CD4-positive, alpha-beta T cell treated with Interleukin-15 for 1 hour (primary cell): ENCODE measurements at regions not wholly inside any gene's neighbourhood (a gene's known extent, or its start where the extent isn't known, plus 50 kb on each side); places are given as distances from the start of the nearest gene placed in this dataset.

Source experiments
- DNase-seq: peaks from one replicate; pipeline ENCODE4 v3.0.0-alpha.2; 2020

- DNase-seq, result no peak
Observed at GRCh38 chr2:41967476-41968181, 80.2 kb upstream of the PKDCC start.

DNA sequence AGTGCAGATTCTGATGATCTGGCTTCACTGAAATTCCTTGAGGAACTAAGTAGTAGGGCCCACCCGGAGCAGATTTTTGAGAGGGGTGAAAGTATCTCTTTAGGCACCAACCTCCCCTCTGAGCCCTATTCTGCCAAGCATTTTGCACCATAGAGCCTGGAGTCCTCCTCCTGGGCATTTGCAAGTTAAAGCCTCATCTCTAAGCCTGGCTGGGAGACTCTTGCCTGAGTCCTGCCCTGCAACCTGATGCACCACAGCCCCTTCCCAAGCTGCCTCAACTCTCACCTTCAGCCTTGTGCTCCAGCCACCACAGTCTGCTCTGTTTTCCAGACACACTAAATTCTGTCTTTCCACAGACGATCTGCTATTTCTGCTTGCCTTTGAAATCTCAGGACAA is 79.6 kb upstream of the PKDCC start:
- DNase-seq, result no peak

GRCh38 chr2:41970988-41971660 is 76.7 kb upstream of the PKDCC start:
- no peak for DNase-seq

DNA sequence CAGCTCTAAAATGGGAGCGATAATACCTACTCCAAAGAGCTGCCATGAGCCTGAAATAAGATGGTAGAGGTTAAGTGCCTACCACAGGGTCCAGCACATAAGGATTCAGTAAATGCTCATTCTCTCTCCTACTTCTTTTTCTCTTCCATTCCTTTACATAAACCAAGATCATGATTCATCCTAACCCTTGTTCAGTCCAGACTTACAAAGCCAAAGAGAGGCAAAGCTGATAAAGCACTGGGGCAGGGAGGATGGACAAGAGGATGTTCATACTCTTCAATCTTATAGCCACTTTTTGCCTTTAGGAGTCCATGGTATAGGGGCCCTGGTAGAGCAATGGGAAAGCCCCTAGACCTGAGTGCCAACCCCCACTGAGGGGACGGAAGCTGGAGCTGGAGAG is 75.6 kb upstream of the PKDCC start:
- DNase-seq, result no peak

GRCh38 chr2:41972819-41973218 is 75.0 kb upstream of the PKDCC start:
- no peak for DNase-seq

DNA sequence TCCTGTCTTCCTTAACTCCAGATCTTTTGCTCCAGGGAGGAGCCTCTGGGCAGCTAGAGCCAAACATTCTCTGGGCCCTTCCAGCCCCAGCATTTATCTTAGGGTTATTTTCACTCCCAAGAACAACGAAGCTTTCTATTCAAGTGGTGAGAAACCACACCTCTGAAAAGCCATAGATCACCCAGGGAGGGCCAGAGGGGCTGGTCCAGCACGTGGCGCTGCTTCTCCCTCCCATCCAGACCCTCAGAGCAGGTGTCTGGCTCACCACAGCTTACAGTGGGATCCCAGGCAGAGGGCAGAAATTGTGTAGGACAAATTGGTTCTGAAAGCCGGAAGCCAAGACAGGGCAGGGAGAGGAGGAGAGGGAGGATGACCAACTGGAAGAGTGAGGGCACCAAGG is 74.0 kb upstream of the PKDCC start:
- no peak for DNase-seq

DNA sequence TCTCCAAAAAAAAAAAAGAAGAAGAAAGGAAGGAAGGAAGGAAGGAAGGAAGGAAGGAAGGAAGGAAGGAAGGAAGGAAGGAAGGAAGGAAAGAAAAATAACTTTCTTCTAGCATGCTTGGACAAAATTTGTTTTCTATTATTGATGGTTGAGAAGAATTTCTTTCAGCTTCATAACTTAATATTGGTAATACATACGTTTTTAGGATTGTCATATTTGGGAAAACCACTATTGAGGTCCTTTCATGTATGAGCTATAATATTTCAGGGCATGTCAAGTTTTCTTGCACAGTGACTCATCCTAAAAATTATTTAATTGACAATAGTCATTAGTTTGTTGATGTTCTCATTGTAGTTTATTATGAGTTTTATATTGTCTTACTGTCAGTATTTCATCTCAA is 66.4 kb upstream of the PKDCC start:
- no peak for DNase-seq

GRCh38 chr2:41985573-41986095 is 62.2 kb upstream of the PKDCC start:
- DNase-seq, result no peak

GRCh38 chr2:41989501-41990180 is 58.2 kb upstream of the PKDCC start:
- no peak for DNase-seq

- no peak for DNase-seq
Observed at GRCh38 chr2:41990245-41990644, 57.6 kb upstream of the PKDCC start.

DNA sequence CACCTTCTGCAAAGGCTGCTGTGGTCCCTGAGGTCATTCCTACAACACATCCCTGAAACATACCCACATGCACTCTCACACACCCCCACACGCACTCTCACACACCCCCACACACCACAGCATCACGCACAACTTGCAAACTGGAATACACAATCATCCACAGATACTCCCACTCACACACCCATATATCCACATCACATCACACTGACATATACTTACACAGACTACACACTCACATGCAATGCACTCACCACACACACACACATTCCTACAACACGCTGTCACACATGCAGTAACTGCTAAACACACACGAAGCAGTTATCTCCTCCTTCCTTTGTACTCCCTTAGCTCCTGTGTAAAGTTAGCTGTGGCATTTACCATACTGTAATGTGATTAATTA is 57.1 kb upstream of the PKDCC start:
- no peak for DNase-seq

- DNase-seq, result no peak
Observed at GRCh38 chr2:41992056-41992642, 55.7 kb upstream of the PKDCC start.

DNA sequence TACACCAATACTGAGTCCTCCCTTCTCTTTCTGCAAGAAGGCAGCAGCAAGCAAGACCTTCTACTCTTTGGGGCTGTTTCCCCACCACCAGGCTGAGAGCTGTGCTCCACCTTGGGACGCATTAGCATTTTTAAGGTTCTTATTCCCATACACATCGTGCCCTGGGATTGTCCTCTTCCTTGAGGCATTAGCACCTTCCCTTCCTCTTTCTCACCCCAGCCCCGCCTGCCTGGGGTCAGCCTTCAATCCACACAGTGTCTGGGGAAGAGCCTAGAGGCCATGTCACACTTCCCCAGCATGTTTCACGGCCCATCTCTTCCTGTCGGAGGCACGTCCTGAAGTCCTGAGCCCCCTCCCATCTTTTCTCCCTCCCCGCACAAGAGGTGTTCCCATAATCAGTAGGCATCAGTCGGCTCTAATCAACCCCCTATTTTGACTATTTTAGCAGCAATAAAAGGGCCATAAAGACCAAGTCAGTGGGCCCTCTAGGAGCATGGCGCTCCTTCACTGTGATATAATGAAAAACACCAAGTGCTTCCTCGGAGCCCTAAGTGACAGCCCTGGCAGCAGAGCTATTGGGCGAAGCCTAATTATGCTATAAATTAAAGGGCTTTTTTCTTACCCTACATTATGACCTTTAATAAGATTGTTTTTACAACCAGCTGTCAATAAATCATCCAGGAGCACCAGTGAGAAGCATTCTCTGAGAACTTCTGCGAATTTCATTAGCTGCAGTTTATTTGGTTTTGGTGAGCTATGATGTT is 55.0 kb upstream of the PKDCC start:
- no peak for DNase-seq

GRCh38 chr2:41993435-41993925 is 54.3 kb upstream of the PKDCC start:
- DNase-seq, result no peak

- DNase-seq, result no peak
Observed at GRCh38 chr2:41994233-41994637, 53.6 kb upstream of the PKDCC start.

DNA sequence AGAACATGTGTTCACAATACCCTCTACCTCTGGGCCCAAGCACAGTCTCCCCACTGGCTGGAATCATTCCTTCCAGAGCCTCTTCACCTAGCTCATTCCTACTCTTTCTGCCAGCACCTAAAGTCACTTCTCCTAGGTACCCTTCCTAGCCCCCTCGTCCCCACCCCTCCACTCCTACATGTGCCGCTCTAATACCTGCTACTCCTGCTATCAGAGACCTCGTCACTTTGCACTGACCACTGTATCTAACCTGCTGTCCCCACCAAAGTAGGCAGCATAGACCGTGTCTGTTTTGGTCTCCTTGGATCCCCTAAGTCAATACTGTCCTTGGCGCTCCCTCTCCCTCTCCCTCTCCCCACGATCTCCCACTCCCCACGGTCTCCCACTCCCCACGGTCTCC is 53.2 kb upstream of the PKDCC start:
- DNase-seq, result no peak

DNA sequence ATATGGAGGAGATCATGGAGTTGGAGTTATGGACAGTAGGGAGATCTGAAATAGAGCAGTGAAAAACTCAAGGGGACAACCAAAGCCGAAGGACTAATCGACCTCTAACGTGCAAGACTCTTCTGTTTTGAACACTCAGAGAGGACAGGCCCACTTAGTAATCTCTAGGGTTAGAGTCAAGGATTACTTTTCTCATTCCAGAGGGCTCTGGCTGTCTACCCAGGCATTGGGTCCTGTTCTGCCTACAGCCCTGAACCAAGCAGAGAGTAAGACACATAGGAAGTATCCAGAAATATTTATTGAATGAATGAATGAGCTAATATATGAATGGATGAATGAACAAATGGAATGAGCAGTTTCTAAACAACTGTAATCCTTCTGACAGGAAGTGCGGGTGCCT is 50.3 kb upstream of the PKDCC start:
- DNase-seq, result no peak
